ENCODE measurements at regions not wholly inside any gene's neighbourhood (a gene's known extent, or its start where the extent isn't known, plus 50 kb on each side); places are given as distances from the start of the nearest gene placed in this dataset.

GRCh38 chrX:10021461-10022272 lies 54.5 kb downstream of the CLDN34 start:
- no peak for DNase-seq

- no peak for DNase-seq
These were observed 55.0 kb downstream of the CLDN34 start for GRCh38 chrX:10022273-10022541.

GRCh38 chrX:10022580-10023245 lies 55.6 kb downstream of the CLDN34 start:
- no peak for DNase-seq

GRCh38 chrX:10023821-10024220 lies 56.7 kb downstream of the CLDN34 start:
- no peak for DNase-seq

- DNase-seq, result no peak
These were observed 58.8 kb downstream of the CLDN34 start for GRCh38 chrX:10025742-10026493.

GRCh38 chrX:10028283-10029104 lies 61.3 kb downstream of the CLDN34 start:
- no peak for DNase-seq

- DNase-seq, result no peak
These were observed 63.4 kb downstream of the CLDN34 start for GRCh38 chrX:10030570-10030969.

- DNase-seq, result peak in 1 of 2 experiments; percentile 21
These were observed 64.6 kb downstream of the CLDN34 start for GRCh38 chrX:10031746-10032145.

GRCh38 chrX:10032147-10032546 lies 65.0 kb downstream of the CLDN34 start:
- no peak for DNase-seq

GRCh38 chrX:10033375-10034007 lies 66.3 kb downstream of the CLDN34 start:
- DNase-seq, result no peak

GRCh38 chrX:10034740-10035260 lies 67.6 kb downstream of the CLDN34 start:
- no peak for DNase-seq

GRCh38 chrX:10038585-10038984 lies 71.4 kb downstream of the CLDN34 start:
- DNase-seq, result no peak

GRCh38 chrX:10039821-10040793 lies 72.9 kb downstream of the CLDN34 start:
- DNase-seq, result no peak

GRCh38 chrX:10040961-10041360 lies 73.8 kb downstream of the CLDN34 start:
- no peak for DNase-seq

GRCh38 chrX:10041383-10041782 lies 74.2 kb downstream of the CLDN34 start:
- no peak for DNase-seq

GRCh38 chrX:10042055-10042454 lies 74.9 kb downstream of the CLDN34 start:
- no peak for DNase-seq

GRCh38 chrX:10043386-10043785 lies 76.2 kb downstream of the CLDN34 start:
- DNase-seq, result no peak

- DNase-seq, result no peak
These were observed 76.9 kb downstream of the CLDN34 start for GRCh38 chrX:10044021-10044420.

- no peak for DNase-seq
These were observed 78.3 kb downstream of the CLDN34 start for GRCh38 chrX:10045327-10046000.

GRCh38 chrX:10047133-10047532 lies 80.0 kb downstream of the CLDN34 start:
- no peak for DNase-seq
